WERI-Rb-1 (cell line): ENCODE measurements at regions not wholly inside any gene's neighbourhood (a gene's known extent, or its start where the extent isn't known, plus 50 kb on each side); places are given as distances from the start of the nearest gene placed in this dataset.

Source experiments
- DNase-seq: peaks from one replicate; pipeline ENCODE4 v3.0.0-alpha.2; 2020
- H3K27ac ChIP-seq: fragments of 250-450 bp; sonication (Bioruptor Pico); 2 replicates; pipeline ENCODE4 v1.5.1; 2020; ENCODE audit warnings: mild to moderate bottlenecking, moderate library complexity
- H3K27me3 ChIP-seq: fragments of 250-450 bp; sonication (Bioruptor Pico); 2 replicates; pipeline ENCODE4 v1.5.1; 2021; ENCODE audit warnings: mild to moderate bottlenecking, low read depth, moderate library complexity; ENCODE audit not compliant: insufficient read depth, severe bottlenecking
- H3K36me3 ChIP-seq: fragments of 250-450 bp; sonication (Bioruptor Pico); 2 replicates; pipeline ENCODE4 v1.5.1; 2020; ENCODE audit warnings: mild to moderate bottlenecking, moderate library complexity
- H3K4me3 ChIP-seq: 2 replicates; pipeline ENCODE4 v1.5.1; 2011; ENCODE audit warnings: low read depth, mild to moderate bottlenecking, control low read depth, low read length
- H3K9me3 ChIP-seq: fragments of 250-450 bp; sonication (Bioruptor Pico); 2 replicates; pipeline ENCODE4 v1.5.1; 2021; ENCODE audit warnings: mild to moderate bottlenecking, moderate library complexity; ENCODE audit not compliant: severe bottlenecking
- TF ChIP-seq, protein P1 (sequence below): IDR thresholded peaks from 2 replicates; pipeline ENCODE4 v1.5.1; 2011; ENCODE audit warnings: low read depth, mild to moderate bottlenecking, control low read depth, inconsistent platforms, low read length

DNA sequence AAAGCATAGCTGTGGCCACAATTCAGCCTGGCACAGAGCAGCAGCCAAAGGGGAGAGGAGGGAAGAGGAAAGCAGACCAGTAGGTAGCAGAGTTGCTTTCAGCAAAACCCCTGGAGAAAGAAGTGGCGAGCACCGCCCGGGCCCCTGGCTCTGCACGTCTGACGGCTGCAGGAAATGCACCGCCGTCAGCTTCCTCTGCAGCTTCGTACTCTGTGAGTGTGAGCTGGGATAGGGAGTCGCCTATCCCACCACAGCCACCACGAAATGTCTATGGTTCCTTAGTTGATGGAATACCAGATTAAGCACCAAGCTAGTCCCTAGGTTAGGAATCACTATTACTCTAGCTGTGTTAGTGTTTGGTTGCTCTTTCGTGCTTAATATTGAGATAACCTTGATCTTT lies 79.9 kb upstream of the NAA20 start:
- no peak overlapping the region for H3K27ac ChIP-seq
- no peaks in the 10 kb centered on the region for H3K9me3 ChIP-seq
- DNase-seq = no peak
- H3K4me3 ChIP-seq = no peak overlapping the region
- H3K36me3 ChIP-seq = no peaks in the 10 kb centered on the region
- no peaks in the 10 kb centered on the region for H3K27me3 ChIP-seq
- TF ChIP-seq, protein P1, sequence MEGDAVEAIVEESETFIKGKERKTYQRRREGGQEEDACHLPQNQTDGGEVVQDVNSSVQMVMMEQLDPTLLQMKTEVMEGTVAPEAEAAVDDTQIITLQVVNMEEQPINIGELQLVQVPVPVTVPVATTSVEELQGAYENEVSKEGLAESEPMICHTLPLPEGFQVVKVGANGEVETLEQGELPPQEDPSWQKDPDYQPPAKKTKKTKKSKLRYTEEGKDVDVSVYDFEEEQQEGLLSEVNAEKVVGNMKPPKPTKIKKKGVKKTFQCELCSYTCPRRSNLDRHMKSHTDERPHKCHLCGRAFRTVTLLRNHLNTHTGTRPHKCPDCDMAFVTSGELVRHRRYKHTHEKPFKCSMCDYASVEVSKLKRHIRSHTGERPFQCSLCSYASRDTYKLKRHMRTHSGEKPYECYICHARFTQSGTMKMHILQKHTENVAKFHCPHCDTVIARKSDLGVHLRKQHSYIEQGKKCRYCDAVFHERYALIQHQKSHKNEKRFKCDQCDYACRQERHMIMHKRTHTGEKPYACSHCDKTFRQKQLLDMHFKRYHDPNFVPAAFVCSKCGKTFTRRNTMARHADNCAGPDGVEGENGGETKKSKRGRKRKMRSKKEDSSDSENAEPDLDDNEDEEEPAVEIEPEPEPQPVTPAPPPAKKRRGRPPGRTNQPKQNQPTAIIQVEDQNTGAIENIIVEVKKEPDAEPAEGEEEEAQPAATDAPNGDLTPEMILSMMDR = no peak

DNA sequence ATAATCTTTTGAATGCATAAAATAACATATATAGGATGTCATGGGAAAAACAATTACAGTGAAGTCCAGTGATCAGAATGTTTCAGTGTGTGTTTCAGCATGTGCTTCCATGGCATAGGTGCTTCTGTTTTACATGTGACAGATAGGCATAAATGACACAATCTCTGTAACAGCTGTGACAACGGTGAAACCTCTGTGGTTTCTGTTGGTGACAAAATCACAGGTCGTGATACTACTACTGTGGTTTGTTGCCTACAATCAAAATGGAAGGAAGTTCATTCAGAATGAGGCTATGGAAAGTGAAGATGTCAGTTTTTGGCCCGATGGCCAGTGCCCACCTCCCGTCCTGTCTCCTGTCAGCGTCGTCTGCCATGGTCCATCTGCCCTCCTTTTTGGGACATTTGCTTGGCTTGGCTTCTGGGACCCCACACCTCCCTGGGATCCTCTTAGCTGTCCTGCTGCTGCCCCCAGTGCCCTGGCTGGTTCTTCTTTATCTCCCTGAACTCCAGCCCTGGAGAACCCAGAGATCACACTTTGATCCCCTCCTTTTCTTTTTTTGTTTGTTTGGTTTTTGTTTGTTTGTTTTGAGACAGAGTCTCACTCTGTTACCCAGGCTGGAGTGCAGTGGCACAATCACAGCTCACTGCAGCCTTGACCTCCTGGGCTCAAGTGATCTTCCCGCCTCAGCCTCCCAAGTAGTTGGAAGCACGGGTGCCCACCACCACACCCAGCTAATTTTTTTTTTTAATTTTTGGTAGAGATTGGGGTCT lies 79.3 kb upstream of the NAA20 start:
- Histone ChIP-seq H3K4me3 (no peak overlapping the region), H3K27me3 (no peaks in the 10 kb centered on the region), H3K36me3 (no peaks in the 10 kb centered on the region), H3K9me3 (no peaks in the 10 kb centered on the region), H3K27ac (no peak overlapping the region)
- no peak for DNase-seq
- TF ChIP-seq, protein P1 = no peak

DNA sequence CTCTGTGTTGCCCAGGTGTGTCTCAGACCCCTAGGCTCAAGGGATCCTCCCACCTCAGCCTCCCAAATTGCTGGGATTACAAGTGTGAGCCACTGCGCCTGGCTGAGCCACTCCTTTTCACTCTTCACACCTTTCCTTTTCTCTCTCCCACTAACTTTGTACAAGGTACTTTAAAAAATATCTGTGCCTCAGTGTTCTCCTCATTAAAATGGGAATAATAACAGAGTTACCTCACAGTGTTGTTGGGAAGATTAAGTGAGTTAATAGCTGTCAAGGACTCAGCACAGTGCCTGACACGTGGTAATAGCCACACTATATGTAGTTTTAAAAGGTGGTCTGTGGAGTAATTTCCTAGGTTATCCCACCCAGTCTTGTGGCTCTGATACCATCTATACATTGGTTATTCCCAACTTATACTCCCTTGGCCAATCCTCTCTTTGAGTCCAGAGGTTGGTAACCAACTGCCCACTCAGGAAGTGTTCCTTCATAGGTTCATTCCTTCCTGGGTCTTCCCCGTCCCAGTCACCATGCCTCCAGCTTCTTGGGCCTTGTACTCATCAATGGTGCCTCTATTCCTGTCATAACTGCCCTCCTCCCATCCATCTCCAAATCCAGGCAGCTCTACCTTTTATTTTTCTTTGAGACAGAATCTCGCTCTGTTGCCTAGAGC lies 78.6 kb upstream of the NAA20 start:
- DNase-seq = no peak
- TF ChIP-seq, protein P1 = no peak
- H3K9me3 ChIP-seq = no peaks in the 10 kb centered on the region
- no peak overlapping the region for H3K27ac ChIP-seq
- H3K36me3 ChIP-seq = no peaks in the 10 kb centered on the region
- no peaks in the 10 kb centered on the region for H3K27me3 ChIP-seq
- H3K4me3 ChIP-seq = no peak overlapping the region

DNA sequence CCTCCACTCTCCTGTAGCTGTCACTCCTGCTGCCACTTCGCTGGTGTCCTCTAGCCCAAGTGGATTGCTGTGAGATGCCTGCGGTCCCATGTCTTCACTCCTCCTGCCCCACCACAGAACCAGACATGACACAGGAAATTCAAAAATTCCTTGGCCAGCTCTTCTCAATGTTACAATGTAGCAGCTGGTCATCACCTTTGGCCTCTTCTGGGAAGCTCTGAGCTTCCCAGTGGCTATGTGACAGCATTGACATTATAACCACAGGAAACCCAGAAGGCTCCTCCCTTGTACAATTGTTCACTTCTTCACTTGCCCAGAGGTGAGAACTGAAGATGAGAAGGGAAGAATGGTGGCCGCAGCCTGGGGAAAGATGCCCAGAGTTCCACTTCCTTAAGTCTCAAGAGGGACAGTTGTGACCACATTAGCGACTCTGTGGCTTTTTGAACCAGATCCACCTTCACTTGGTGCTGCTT lies 76.1 kb upstream of the NAA20 start:
- TF ChIP-seq, protein P1 = no peak
- no peak for DNase-seq
- H3K27ac ChIP-seq = no peak overlapping the region
- H3K36me3 ChIP-seq = no peaks in the 10 kb centered on the region
- H3K4me3 ChIP-seq = no peak overlapping the region
- no peaks in the 10 kb centered on the region for H3K27me3 ChIP-seq
- H3K9me3 ChIP-seq = no peaks in the 10 kb centered on the region

DNA sequence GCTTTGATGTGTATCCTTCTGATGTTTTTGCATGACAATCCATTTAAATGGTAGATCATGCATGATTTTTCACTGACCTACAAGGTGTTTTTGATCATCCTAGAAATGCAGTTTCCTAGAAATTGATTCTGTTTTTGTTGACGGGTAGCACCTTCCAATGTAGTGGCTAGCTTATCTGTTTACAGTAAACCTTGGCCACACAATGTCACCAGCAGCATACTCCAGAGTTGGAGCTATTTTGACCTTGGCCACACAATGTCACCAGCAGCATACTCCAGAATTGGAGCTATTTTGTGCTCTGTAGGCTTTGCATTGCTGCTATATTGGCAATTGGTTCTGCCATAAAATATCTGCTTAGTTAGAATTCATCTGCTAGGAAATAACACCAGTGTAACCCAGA lies 74.6 kb upstream of the NAA20 start:
- no peak overlapping the region for H3K27ac ChIP-seq
- TF ChIP-seq, protein P1 = no peak
- no peaks in the 10 kb centered on the region for H3K9me3 ChIP-seq
- no peaks in the 10 kb centered on the region for H3K27me3 ChIP-seq
- no peaks in the 10 kb centered on the region for H3K36me3 ChIP-seq
- DNase-seq = no peak
- H3K4me3 ChIP-seq = no peak overlapping the region
